Central memory CD8-positive, alpha-beta T cell (primary cell): ENCODE measurements at regions not wholly inside any gene's neighbourhood (a gene's known extent, or its start where the extent isn't known, plus 50 kb on each side); places are given as distances from the start of the nearest gene placed in this dataset.

Experiments used
- ATAC-seq: fragments of 150-1000 bp; cut with Tn5 transposase; replicated peaks from 2 replicates; pipeline ENCODE4 v1.10.0; 2022; ENCODE audit warnings: mild to moderate bottlenecking, moderate FRiP score, moderate number of reproducible peaks; ENCODE audit not compliant: poor library complexity, severe bottlenecking; ENCODE audit errors: extremely low read depth
- DNase-seq, 2 donors: peaks; one replicate each; pipeline ENCODE4 v3.0.0; 2021; ENCODE audit warnings: low spot score in 2 of 2
- H3K27ac Mint-ChIP-seq: one replicate; pipeline ENCODE4 v1.8.0; 2022; ENCODE audit warnings: low read depth, mild to moderate bottlenecking, moderate library complexity, mixed read lengths
- H3K27me3 Mint-ChIP-seq: one replicate; pipeline ENCODE4 v1.8.0; 2022; ENCODE audit warnings: mixed read lengths
- H3K36me3 Mint-ChIP-seq: one replicate; pipeline ENCODE4 v1.8.0; 2022; ENCODE audit warnings: mild to moderate bottlenecking, moderate library complexity, mixed read lengths; ENCODE audit not compliant: insufficient read depth
- H3K4me1 Mint-ChIP-seq: one replicate; pipeline ENCODE4 v1.8.0; 2022; ENCODE audit warnings: mixed read lengths
- H3K4me3 Mint-ChIP-seq: one replicate; pipeline ENCODE4 v1.8.0; 2022; ENCODE audit warnings: mild to moderate bottlenecking, moderate library complexity, mixed read lengths
- H3K9me3 Mint-ChIP-seq: one replicate; pipeline ENCODE4 v1.8.0; 2022; ENCODE audit warnings: mixed read lengths

GRCh38 chr5:92896722-92897121 lies 684.3 kb downstream of the NR2F1-AS1 start:
- no peaks in the 10 kb centered on the region for H3K4me1 Mint-ChIP-seq
- H3K27me3 Mint-ChIP-seq: no peaks in the 10 kb centered on the region
- ATAC-seq: no peak
- H3K36me3 Mint-ChIP-seq: no peaks in the 10 kb centered on the region
- no peak for DNase-seq
- H3K9me3 Mint-ChIP-seq: peaks cover 5% of the 10 kb centered on the region
- H3K27ac Mint-ChIP-seq: no peak overlapping the region
- no peak overlapping the region for H3K4me3 Mint-ChIP-seq

DNA sequence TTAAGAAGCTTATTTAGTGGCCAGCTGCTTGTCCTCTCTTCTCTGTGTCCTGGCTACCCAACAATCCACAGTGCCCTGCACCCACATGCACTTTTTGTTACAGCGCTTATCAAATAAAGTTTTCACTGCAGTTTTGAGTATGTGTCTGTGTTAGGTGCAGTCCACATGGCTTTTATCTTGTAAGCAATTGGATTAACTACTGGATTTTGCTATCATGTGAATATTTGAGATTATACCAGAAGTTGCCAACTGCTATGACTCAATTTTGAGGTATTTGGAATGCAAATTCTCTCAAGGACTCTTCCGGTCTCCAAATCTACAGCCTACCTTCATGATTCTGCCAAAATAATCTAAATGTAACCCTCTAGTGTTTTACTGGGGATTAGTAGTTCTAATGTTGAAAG lies 690.2 kb downstream of the NR2F1-AS1 start:
- H3K27me3 Mint-ChIP-seq: no peaks in the 10 kb centered on the region
- no peak overlapping the region for H3K4me3 Mint-ChIP-seq
- ATAC-seq (no peak), DNase-seq (no peak)
- no peaks in the 10 kb centered on the region for H3K36me3 Mint-ChIP-seq
- no peak overlapping the region for H3K27ac Mint-ChIP-seq
- H3K4me1 Mint-ChIP-seq: no peaks in the 10 kb centered on the region
- H3K9me3 Mint-ChIP-seq: peaks cover 15% of the 10 kb centered on the region

DNA sequence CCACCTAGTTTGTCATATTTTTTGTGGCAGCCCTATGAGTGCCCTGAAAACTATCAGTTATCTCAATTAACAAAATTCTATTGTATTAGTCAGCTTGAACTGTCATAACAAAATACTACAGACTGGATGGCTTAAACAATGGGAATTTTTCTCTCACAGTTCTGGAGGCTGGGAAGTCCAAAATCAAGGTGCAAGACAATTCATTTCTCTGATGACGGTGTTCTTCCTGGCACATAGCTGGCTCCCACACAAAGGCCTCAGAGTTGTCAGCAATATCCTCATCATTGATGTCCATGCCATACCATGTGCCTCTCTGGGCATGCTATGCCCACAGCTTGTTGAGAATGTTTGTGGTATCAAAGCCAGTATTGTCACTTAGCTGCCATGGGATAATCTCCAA lies 691.9 kb downstream of the NR2F1-AS1 start:
- Mint-ChIP-seq H3K27me3 (no peaks in the 10 kb centered on the region), H3K9me3 (peaks cover 10% of the 10 kb centered on the region), H3K4me3 (no peak overlapping the region)

GRCh38 chr5:92887254-92887653 lies 693.8 kb downstream of the NR2F1-AS1 start:
- H3K4me3 Mint-ChIP-seq: no peak overlapping the region
- no peaks in the 10 kb centered on the region for H3K27me3 Mint-ChIP-seq
- H3K36me3 Mint-ChIP-seq: no peaks in the 10 kb centered on the region
- peaks cover 10% of the 10 kb centered on the region for H3K9me3 Mint-ChIP-seq
- H3K27ac Mint-ChIP-seq: no peak overlapping the region
- DNase-seq (no peak), ATAC-seq (no peak)
- H3K4me1 Mint-ChIP-seq: no peaks in the 10 kb centered on the region

More for the DNA sequence above, 691.9 kb downstream of the NR2F1-AS1 start:
- Mint-ChIP-seq H3K27ac (no peak overlapping the region), H3K4me1 (no peaks in the 10 kb centered on the region), H3K36me3 (no peaks in the 10 kb centered on the region)
- DNase-seq (no peak), ATAC-seq (no peak)

- peaks cover 10% of the 10 kb centered on the region for H3K9me3 Mint-ChIP-seq
- H3K27ac Mint-ChIP-seq: no peak overlapping the region
- no peaks in the 10 kb centered on the region for H3K36me3 Mint-ChIP-seq
- H3K4me1 Mint-ChIP-seq: no peaks in the 10 kb centered on the region
- H3K27me3 Mint-ChIP-seq: no peaks in the 10 kb centered on the region
- DNase-seq: no peak
- no peak overlapping the region for H3K4me3 Mint-ChIP-seq
- no peak for ATAC-seq
These were observed 694.3 kb downstream of the NR2F1-AS1 start for GRCh38 chr5:92886751-92887150.

DNA sequence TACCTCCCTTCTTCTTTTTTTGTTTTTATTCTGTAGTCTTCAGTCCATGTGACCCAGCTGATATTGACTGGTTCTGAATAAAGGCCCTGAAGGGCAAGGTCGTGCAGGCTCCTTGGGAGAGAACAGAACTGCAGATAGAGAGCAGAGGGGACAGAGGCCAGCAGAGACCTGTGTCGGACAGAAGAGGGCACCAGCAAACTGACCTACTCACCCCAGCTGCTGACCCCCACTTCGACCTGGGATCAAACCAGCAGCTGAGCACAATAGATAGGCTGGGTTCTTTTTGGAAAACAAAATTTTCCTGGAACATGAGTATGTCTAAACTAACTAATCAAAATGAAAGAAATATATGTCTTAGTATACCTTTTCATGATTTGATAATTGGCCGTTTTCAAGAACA lies 695.1 kb downstream of the NR2F1-AS1 start:
- Mint-ChIP-seq H3K4me3 (no peak overlapping the region), H3K9me3 (peaks cover 3% of the 10 kb centered on the region), H3K27me3 (no peaks in the 10 kb centered on the region), H3K27ac (no peak overlapping the region), H3K36me3 (no peaks in the 10 kb centered on the region), H3K4me1 (no peaks in the 10 kb centered on the region)
- ATAC-seq (no peak), DNase-seq (no peak)

GRCh38 chr5:92884469-92884868 lies 696.5 kb downstream of the NR2F1-AS1 start:
- DNase-seq: no peak
- H3K4me3 Mint-ChIP-seq: no peak overlapping the region
- no peak overlapping the region for H3K27ac Mint-ChIP-seq
- ATAC-seq: no peak
- no peaks in the 10 kb centered on the region for H3K4me1 Mint-ChIP-seq
- H3K9me3 Mint-ChIP-seq: no peaks in the 10 kb centered on the region
- H3K27me3 Mint-ChIP-seq: no peaks in the 10 kb centered on the region
- H3K36me3 Mint-ChIP-seq: no peaks in the 10 kb centered on the region

- Mint-ChIP-seq H3K36me3 (no peaks in the 10 kb centered on the region), H3K27ac (no peak overlapping the region), H3K27me3 (no peaks in the 10 kb centered on the region), H3K4me1 (no peaks in the 10 kb centered on the region), H3K9me3 (peaks cover 17% of the 10 kb centered on the region), H3K4me3 (no peak overlapping the region)
- DNase-seq (no peak), ATAC-seq (no peak)
These were observed 701.0 kb downstream of the NR2F1-AS1 start for GRCh38 chr5:92879806-92880543.

DNA sequence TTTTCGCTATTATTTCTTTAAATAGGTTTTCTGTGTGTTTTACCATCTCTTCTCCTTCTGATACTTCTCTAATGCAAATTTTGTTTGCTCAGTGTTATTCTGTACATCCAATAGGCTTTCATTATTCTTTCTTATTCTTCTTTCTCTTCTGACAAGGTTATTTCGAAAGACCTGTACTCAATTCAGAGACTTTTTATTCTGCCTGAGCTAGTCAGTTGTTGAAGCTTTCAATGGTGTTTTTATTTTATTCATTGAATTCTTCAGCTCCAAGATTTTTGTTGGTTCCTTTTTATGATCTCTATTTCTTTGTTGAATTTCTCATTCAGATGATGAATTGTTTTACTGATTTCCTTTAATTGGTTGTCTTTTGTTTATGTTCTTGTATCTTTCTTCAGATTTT lies 706.2 kb downstream of the NR2F1-AS1 start:
- Mint-ChIP-seq H3K4me1 (no peaks in the 10 kb centered on the region), H3K27me3 (no peaks in the 10 kb centered on the region), H3K4me3 (no peak overlapping the region), H3K36me3 (no peaks in the 10 kb centered on the region), H3K9me3 (peaks cover 23% of the 10 kb centered on the region), H3K27ac (no peak overlapping the region)
- no peak for ATAC-seq
- DNase-seq: no peak

DNA sequence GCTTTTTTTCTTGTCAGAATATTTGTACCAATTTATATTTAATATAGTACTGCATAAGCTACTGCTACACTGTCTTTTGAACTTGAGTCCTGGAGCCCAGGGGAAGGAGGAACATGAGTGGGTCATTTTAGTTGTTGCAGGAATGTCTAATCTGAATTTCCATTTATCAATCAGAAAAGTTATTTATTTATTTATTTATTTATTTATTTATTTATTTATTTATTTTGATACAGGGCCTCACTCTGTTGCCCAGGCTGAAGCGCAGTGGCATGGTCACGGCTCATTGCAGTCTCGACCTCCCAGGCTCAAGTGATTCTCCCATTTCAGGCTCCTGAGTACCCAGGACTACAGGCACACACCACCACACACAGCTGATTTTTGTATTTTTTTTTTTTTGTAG lies 712.6 kb downstream of the NR2F1-AS1 start:
- Mint-ChIP-seq H3K4me1 (no peaks in the 10 kb centered on the region), H3K4me3 (no peak overlapping the region), H3K27me3 (no peaks in the 10 kb centered on the region), H3K27ac (no peak overlapping the region), H3K9me3 (no peaks in the 10 kb centered on the region), H3K36me3 (no peaks in the 10 kb centered on the region)
- no peak for ATAC-seq
- DNase-seq: no peak

DNA sequence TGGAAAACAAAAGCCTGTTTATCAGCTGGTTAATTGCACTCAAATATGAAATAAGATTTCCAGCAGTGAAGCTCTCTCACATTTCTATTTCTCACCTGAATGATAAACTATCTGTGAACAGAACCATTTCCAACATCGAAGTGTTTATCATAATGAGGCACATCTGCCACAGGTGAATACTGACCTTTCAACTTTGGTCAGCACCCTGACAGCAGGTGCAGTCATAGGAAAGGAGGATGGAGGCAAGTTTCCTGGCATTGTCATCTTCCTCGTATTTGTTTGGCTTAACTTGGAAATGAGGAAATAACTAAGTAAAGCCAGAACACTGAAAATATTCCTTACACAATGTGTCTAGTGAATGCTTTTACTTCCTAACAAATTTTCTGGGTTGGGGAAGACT lies 716.4 kb downstream of the NR2F1-AS1 start:
- no peaks in the 10 kb centered on the region for H3K36me3 Mint-ChIP-seq
- DNase-seq (no peak), ATAC-seq (no peak)
- H3K27me3 Mint-ChIP-seq: no peaks in the 10 kb centered on the region
- no peaks in the 10 kb centered on the region for H3K4me1 Mint-ChIP-seq
- no peak overlapping the region for H3K4me3 Mint-ChIP-seq
- H3K27ac Mint-ChIP-seq: no peak overlapping the region
- H3K9me3 Mint-ChIP-seq: no peaks in the 10 kb centered on the region

DNA sequence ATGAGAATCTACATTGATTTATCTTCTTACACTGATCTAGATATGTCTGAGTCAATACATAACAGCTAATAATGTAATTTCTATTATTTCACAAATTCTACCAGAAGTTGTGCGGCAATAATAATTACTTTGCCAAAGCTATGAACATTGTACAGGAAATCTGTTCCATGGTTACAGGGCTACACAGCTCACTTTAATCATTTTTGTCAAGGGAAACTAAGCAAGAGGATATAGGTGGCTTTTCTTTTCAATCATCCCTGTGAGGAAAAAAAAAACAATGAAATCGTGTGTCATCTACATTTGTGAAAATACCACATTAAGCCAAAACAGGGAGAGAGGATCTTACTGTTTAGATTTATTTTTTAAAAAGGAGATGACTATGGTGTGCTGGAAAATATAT lies 717.4 kb downstream of the NR2F1-AS1 start:
- Mint-ChIP-seq H3K27ac (no peak overlapping the region), H3K4me3 (no peak overlapping the region), H3K4me1 (no peaks in the 10 kb centered on the region)

DNA sequence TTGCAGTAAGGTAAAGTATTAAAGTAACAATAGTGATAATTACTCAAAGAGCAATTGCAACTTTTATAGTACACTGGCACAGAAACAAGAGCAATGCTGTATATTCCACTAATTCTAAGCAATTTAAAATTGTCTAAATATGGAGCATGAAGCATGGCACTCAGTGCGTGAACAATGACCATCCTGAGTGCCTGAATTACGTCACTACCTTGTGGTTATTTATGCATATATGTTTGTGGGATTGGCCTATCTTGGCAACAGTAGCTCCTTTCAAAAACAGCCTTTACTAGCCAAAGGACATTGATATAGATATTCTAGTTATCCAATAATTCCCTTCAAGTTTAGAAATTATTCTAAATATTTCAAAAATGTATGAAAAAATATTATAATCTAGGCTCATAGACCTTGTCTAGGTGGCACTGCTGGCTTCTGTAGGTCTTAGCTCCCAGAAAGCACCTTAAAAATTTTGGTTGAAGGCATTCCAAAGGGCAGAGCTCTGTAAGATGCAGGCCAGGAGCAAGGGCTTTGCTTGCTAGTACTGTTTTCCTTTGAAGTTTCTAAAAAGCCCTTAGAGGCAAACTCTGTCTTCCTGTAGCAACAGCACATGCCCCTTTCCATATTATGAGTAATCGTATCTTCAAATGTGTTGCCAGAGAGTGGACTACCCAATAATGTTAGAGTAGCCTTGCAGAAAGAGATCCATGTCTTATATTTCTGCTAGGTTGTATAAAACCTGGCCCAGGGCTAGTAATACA lies 719.3 kb downstream of the NR2F1-AS1 start:
- Mint-ChIP-seq H3K36me3 (no peaks in the 10 kb centered on the region), H3K4me3 (no peak overlapping the region), H3K27ac (no peak overlapping the region)

More for the DNA sequence above, 717.4 kb downstream of the NR2F1-AS1 start:
- Mint-ChIP-seq H3K9me3 (no peaks in the 10 kb centered on the region), H3K27me3 (no peaks in the 10 kb centered on the region), H3K36me3 (no peaks in the 10 kb centered on the region)
- ATAC-seq (no peak), DNase-seq (no peak)

More for the DNA sequence above, 719.3 kb downstream of the NR2F1-AS1 start:
- Mint-ChIP-seq H3K9me3 (no peaks in the 10 kb centered on the region), H3K27me3 (no peaks in the 10 kb centered on the region), H3K4me1 (no peaks in the 10 kb centered on the region)
- DNase-seq: no peak
- no peak for ATAC-seq
